SU-DHL-6 (cell line): ENCODE measurements at regions not wholly inside any gene's neighbourhood (a gene's known extent, or its start where the extent isn't known, plus 50 kb on each side); places are given as distances from the start of the nearest gene placed in this dataset.

ENCODE experiments used
- EZH2phosphoT487 ChIP-seq: fragments of 200-600 bp; sonication (generic), shearing (Covaris generic); conservative IDR thresholded peaks from 2 replicates; pipeline ENCODE4 v1.6.1; 2018; ENCODE audit warnings: mild to moderate bottlenecking, antibody characterized with exemption, low read length, moderate library complexity, mixed read lengths
- TF ChIP-seq, protein P1 (sequence below): fragments of 200-600 bp; sonication (generic); IDR thresholded peaks from one replicate; pipeline ENCODE4 v1.5.1; 2017; ENCODE audit warnings: antibody characterized with exemption, mild to moderate bottlenecking, low read length, moderate library complexity; ENCODE audit not compliant: insufficient read depth, poor library complexity, severe bottlenecking

DNA sequence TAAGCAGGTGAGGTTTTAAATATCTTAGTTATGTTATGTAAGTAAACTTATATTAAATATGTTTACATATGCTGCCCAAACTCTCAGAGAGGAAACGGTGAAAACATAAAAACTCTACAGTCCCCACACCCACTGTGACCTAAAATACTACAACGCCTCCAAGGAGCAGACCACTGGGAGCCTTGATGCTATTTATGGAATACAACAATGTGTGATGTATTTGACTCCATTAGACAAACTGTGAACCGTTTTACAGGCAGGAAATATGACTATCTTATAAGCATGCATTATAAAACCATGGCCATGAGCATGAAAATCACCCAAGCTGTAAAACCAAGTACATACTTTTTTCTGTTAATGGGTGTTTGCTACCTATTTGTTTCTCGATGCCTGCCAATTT is 379.5 kb upstream of the TBL1XR1 start:
- TF ChIP-seq, protein P1, sequence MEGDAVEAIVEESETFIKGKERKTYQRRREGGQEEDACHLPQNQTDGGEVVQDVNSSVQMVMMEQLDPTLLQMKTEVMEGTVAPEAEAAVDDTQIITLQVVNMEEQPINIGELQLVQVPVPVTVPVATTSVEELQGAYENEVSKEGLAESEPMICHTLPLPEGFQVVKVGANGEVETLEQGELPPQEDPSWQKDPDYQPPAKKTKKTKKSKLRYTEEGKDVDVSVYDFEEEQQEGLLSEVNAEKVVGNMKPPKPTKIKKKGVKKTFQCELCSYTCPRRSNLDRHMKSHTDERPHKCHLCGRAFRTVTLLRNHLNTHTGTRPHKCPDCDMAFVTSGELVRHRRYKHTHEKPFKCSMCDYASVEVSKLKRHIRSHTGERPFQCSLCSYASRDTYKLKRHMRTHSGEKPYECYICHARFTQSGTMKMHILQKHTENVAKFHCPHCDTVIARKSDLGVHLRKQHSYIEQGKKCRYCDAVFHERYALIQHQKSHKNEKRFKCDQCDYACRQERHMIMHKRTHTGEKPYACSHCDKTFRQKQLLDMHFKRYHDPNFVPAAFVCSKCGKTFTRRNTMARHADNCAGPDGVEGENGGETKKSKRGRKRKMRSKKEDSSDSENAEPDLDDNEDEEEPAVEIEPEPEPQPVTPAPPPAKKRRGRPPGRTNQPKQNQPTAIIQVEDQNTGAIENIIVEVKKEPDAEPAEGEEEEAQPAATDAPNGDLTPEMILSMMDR: no peak
- TF ChIP-seq EZH2phosphoT487: no peak
